ENCODE measurements at regions not wholly inside any gene's neighbourhood (a gene's known extent, or its start where the extent isn't known, plus 50 kb on each side); places are given as distances from the start of the nearest gene placed in this dataset.

DNA sequence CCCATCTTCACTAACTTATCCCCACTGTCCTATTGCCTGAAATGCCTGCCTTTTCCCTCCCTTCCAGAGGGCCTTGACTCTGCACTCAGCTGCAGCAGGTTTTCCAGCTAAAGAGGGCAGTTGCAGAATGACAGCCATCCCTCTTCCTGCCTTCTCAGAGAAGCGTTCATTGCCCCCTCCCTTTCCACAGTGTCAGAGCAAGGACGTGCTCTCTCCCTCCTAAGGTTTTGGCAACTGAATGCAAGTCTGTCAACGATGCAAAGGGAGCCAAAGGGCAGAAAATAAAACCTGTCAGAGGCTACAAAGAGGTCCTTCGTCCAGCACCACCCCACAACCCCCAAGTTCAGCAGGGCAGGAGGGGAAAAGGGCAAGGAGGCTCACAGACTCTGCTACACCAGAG, 230.1 kb upstream of the THBS1 start:
- TF ChIP-seq, protein P1, sequence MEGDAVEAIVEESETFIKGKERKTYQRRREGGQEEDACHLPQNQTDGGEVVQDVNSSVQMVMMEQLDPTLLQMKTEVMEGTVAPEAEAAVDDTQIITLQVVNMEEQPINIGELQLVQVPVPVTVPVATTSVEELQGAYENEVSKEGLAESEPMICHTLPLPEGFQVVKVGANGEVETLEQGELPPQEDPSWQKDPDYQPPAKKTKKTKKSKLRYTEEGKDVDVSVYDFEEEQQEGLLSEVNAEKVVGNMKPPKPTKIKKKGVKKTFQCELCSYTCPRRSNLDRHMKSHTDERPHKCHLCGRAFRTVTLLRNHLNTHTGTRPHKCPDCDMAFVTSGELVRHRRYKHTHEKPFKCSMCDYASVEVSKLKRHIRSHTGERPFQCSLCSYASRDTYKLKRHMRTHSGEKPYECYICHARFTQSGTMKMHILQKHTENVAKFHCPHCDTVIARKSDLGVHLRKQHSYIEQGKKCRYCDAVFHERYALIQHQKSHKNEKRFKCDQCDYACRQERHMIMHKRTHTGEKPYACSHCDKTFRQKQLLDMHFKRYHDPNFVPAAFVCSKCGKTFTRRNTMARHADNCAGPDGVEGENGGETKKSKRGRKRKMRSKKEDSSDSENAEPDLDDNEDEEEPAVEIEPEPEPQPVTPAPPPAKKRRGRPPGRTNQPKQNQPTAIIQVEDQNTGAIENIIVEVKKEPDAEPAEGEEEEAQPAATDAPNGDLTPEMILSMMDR (IDR thresholded peaks at IDR 0.05; ENCODE audit: extremely low read depth in 1 of 2, insufficient read depth in 1 of 2, low read depth in 1 of 2, low read length in 2 of 2) = no peak
- TF ChIP-seq EZH2 (IDR thresholded peaks at IDR 0.05; ENCODE audit: borderline replicate concordance, low read depth, low read length, severe bottlenecking) (no peak), JUN (IDR thresholded peaks at IDR 0.05; ENCODE audit: borderline replicate concordance, insufficient read depth, insufficient read length, low read depth) (no peak)

All from endothelial cell of umbilical vein (primary cell).